Spleen (tissue), 11 donors: ENCODE measurements at regions not wholly inside any gene's neighbourhood (a gene's known extent, or its start where the extent isn't known, plus 50 kb on each side); places are given as distances from the start of the nearest gene placed in this dataset.

Source experiments
- DNase-seq: peaks from one replicate; pipeline ENCODE4 v3.0.0-alpha.2; 2020
- H3K27ac ChIP-seq, 8 donors: fragments of 200-600 bp; sonication (generic) in 7 of 8; 1 replicate in 4 of 8; 2 replicates in 4 of 8; pipeline versions ENCODE4 v1.5.0 to v1.8.0; 2016 to 2021; ENCODE audit warnings: inconsistent platforms in 4 of 8, mild to moderate bottlenecking in 4 of 8, moderate library complexity in 1 of 8
- H3K27me3 ChIP-seq, 7 donors: fragments of 200-600 bp; sonication (generic) in 6 of 7; replicated peaks in 1 of 7; 1 replicate in 4 of 7; 2 replicates in 3 of 7; pipeline versions ENCODE4 v1.5.0 to v1.8.0; 2016 to 2021; ENCODE audit warnings: inconsistent platforms in 3 of 7, mild to moderate bottlenecking in 1 of 7
- H3K36me3 ChIP-seq, 6 donors: fragments of 200-600 bp; sonication (generic) in 5 of 6; 1 replicate in 4 of 6; 2 replicates in 2 of 6; pipeline versions ENCODE4 v1.5.0 to v1.8.0; 2016 to 2021; ENCODE audit warnings: inconsistent platforms in 2 of 6
- H3K4me1 ChIP-seq, 6 donors: fragments of 200-600 bp; sonication (generic) in 5 of 6; 1 replicate in 3 of 6; 2 replicates in 3 of 6; pipeline versions ENCODE4 v1.5.0 to v1.8.0; 2016 to 2021; ENCODE audit warnings: inconsistent platforms in 3 of 6
- H3K4me3 ChIP-seq, 8 donors: fragments of 200-600 bp; sonication (generic) in 7 of 8; 1 replicate in 4 of 8; 2 replicates in 4 of 8; pipeline versions ENCODE4 v1.5.0 to v1.8.0; 2016 to 2021; ENCODE audit warnings: inconsistent platforms in 4 of 8, mild to moderate bottlenecking in 4 of 8, moderate library complexity in 2 of 8
- H3K9me3 ChIP-seq, 8 donors: fragments of 200-600 bp; sonication (generic) in 7 of 8; 1 replicate in 4 of 8; 2 replicates in 4 of 8; pipeline versions ENCODE4 v1.5.0 to v1.8.0; 2016 to 2021; ENCODE audit warnings: inconsistent platforms in 4 of 8
- CTCF ChIP-seq, 11 experiments: fragments of 200-600 bp in 7 of 11; fragments of 450-650 bp in 4 of 11; sonication (generic) in 4 of 11; IDR thresholded peaks in 8 of 11; conservative IDR thresholded peaks in 3 of 11; 1 replicate in 7 of 11; 2 replicates in 4 of 11; pipeline versions ENCODE4 v1.4.0 to v1.8.0; 2016 to 2021; ENCODE audit warnings: antibody characterized with exemption in 11 of 11, inconsistent platforms in 4 of 11, mild to moderate bottlenecking in 1 of 11
- POLR2A ChIP-seq, 3 donors: fragments of 450-650 bp; IDR thresholded peaks; one replicate each; pipeline ENCODE4 v1.5.1; 2017; ENCODE audit warnings: antibody characterized with exemption in 3 of 3, mild to moderate bottlenecking in 1 of 3
- POLR2AphosphoS5 ChIP-seq, 3 donors: sonication (generic); formaldehyde crosslinking; IDR thresholded peaks; one replicate each; pipeline ENCODE4 v1.5.1; 2017; ENCODE audit warnings: antibody characterized with exemption in 3 of 3
- WGBS, 5 donors: extraction: QIAGEN DNeasy Blood & Tissue Kit in 3 of 5; methylation state at CpG; one replicate each; pipeline versions ENCODE4 v1.1.5 to v1.1.7; 2013 to 2018; 5-methylcytosine and 5-hydroxymethylcytosine counted together
- intact Hi-C: fragments of 100-400 bp; cut with DNase I; formaldehyde crosslinking; loops from one replicate; pipeline ENCODE4 v1.15.0; 2023; ENCODE audit warnings: low total_unique reads
- donor health status: healthy with polysubstance abuse.
- donor health status: DM: no; HTN: no; CAD: no; lungs with moderate emphysema.
- donor health status: DM: no; HTN: no; CAD: no.
- donor health status: Bipolar disorder and iron deficiency.
- donor health status: healthy.
- donor health status: DM: no; HTN: no; CAD: no.
- donor health status: DM: yes; HTN: yes; CAD: no.

GRCh38 chr15:25179673-25180511 is 225.1 kb downstream of the SNRPN start:
- H3K4me1 ChIP-seq: no peaks in the 10 kb centered on the region
- H3K36me3 ChIP-seq: no peaks in the 10 kb centered on the region
- H3K27ac ChIP-seq: no peak overlapping the region
- peaks cover 0 to 100% (median 81%) of the 10 kb centered on the region in 8 donors for H3K9me3 ChIP-seq
- intact Hi-C loops: no loop called here
- H3K4me3 ChIP-seq: no peak overlapping the region
- 82 to 90% (median 86%) methylated on average over 13 to 14 of the region's 14 CpGs for WGBS, 5 donors
- no peaks in the 10 kb centered on the region for H3K27me3 ChIP-seq
- DNase-seq: peak; percentile 51
- TF ChIP-seq POLR2AphosphoS5 (IDR thresholded peaks at IDR 0.05) (no peak), CTCF (IDR thresholded peaks at IDR 0.05 in 8 of 11, conservative IDR thresholded peaks at IDR 0.05 in 3 of 11) (no peak), POLR2A (IDR thresholded peaks at IDR 0.05) (no peak)

GRCh38 chr15:25180606-25181292 is 226.0 kb downstream of the SNRPN start:
- H3K27me3 ChIP-seq: no peaks in the 10 kb centered on the region
- no peak overlapping the region for H3K4me3 ChIP-seq
- intact Hi-C loops: no loop called here
- H3K36me3 ChIP-seq: no peaks in the 10 kb centered on the region
- TF ChIP-seq CTCF (IDR thresholded peaks at IDR 0.05 in 8 of 11, conservative IDR thresholded peaks at IDR 0.05 in 3 of 11) (no peak), POLR2AphosphoS5 (IDR thresholded peaks at IDR 0.05) (no peak), POLR2A (IDR thresholded peaks at IDR 0.05) (no peak)
- H3K9me3 ChIP-seq: peaks cover 0 to 100% (median 80%) of the 10 kb centered on the region in 8 donors
- H3K4me1 ChIP-seq: no peaks in the 10 kb centered on the region
- peak; percentile 59 for DNase-seq
- WGBS, 5 donors: 70 to 82% (median 76%) methylated on average over 12 to 15 of the region's 15 CpGs
- H3K27ac ChIP-seq: no peak overlapping the region

- Histone ChIP-seq H3K4me1 (no peaks in the 10 kb centered on the region), H3K27me3 (no peaks in the 10 kb centered on the region), H3K36me3 (no peaks in the 10 kb centered on the region), H3K27ac (no peak overlapping the region), H3K9me3 (peaks cover 0 to 100% (median 80%) of the 10 kb centered on the region in 8 donors), H3K4me3 (no peak overlapping the region)
- 79 to 94% (median 87%) methylated on average over 7 to 17 of the region's 17 CpGs for WGBS, 5 donors
- intact Hi-C loops: no loop called here
- no peak for TF ChIP-seq POLR2AphosphoS5 (IDR thresholded peaks at IDR 0.05)
- TF ChIP-seq POLR2A (IDR thresholded peaks at IDR 0.05): no peak
- no peak for TF ChIP-seq CTCF (IDR thresholded peaks at IDR 0.05 in 8 of 11, conservative IDR thresholded peaks at IDR 0.05 in 3 of 11)
- DNase-seq: peak; percentile 58
These were observed 226.7 kb downstream of the SNRPN start for GRCh38 chr15:25181293-25182097.
